HG02981 (cell line): ENCODE measurements at regions not wholly inside any gene's neighbourhood (a gene's known extent, or its start where the extent isn't known, plus 50 kb on each side); places are given as distances from the start of the nearest gene placed in this dataset.
"Not testable (repeated sequence)": the region's sequence is repeated elsewhere in the genome, so short reads cannot be mapped to it uniquely, and the experiment has no call there.

Source experiments
- ATAC-seq: cut with Tn5 transposase; IDR thresholded peaks from one replicate; pipeline ENCODE4 v1.9.1; 2021; ENCODE audit warnings: mild to moderate bottlenecking, moderate library complexity; ENCODE audit not compliant: unreplicated experiment

DNA sequence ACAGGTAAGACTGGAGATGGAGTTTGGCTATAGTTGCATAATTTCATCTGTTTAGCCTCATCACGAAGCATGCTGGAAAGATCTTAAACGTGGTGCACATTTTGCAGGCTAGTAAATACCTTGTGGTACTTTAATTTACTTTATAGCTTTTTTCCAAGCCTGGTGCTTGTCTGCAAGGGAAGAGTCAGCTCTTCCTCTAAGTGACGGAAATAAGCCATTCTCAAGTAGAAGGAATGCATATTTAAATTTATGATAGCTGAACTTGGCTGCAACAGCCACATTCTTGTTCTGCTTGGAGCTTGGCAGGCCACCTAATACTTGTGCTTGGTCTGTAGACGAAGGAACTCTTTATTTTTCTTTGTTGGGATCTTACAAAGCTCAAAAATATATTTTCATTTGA, 188.0 kb upstream of the PIK3R1 start:
- no peak for ATAC-seq

- ATAC-seq: no peak
Measured at GRCh38 chr5:68026092-68026885, 189.3 kb upstream of the PIK3R1 start.

DNA sequence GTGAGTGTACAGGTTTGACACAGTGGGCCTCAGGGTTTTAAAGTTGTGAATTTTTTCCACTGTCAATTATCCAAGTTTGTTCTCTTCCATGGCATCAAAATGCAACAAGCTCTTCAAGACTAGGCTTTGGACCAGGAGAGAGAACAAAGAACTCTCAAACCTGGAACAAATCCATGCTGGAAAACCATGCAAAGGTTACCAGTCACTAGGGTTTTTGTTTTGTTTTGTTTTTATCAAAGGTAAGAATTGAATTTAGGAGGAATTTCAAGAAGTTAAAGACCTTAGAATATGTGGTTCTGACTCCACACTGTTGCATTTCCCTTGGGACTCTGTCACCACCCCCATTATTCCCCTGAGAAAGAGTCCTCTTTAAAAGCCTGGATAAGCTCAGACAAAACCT, 191.1 kb upstream of the PIK3R1 start:
- ATAC-seq: no peak

- ATAC-seq: no peak
Measured at GRCh38 chr5:68021916-68022315, 193.6 kb upstream of the PIK3R1 start.

DNA sequence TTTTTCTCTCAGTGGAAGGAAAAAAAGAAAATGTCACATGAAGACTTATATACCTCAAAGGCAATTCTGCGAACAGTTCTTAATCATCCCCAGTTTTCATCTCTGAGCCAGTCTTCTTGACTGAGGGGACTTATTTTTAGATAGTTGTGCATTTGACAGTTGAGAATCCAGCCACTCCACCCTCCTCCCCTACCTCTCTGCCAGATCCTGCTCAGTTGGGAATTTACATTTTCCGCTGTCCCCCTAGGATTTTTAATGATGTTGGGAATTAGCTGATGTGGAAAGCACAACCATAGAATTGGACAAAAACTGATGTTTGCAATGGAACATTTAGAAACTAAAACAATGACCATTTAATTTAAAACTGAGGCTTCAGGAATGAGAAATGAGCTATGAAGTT, 194.3 kb upstream of the PIK3R1 start:
- no peak for ATAC-seq

GRCh38 chr5:68020461-68020969, 195.0 kb upstream of the PIK3R1 start:
- ATAC-seq: not testable (repeated sequence)

DNA sequence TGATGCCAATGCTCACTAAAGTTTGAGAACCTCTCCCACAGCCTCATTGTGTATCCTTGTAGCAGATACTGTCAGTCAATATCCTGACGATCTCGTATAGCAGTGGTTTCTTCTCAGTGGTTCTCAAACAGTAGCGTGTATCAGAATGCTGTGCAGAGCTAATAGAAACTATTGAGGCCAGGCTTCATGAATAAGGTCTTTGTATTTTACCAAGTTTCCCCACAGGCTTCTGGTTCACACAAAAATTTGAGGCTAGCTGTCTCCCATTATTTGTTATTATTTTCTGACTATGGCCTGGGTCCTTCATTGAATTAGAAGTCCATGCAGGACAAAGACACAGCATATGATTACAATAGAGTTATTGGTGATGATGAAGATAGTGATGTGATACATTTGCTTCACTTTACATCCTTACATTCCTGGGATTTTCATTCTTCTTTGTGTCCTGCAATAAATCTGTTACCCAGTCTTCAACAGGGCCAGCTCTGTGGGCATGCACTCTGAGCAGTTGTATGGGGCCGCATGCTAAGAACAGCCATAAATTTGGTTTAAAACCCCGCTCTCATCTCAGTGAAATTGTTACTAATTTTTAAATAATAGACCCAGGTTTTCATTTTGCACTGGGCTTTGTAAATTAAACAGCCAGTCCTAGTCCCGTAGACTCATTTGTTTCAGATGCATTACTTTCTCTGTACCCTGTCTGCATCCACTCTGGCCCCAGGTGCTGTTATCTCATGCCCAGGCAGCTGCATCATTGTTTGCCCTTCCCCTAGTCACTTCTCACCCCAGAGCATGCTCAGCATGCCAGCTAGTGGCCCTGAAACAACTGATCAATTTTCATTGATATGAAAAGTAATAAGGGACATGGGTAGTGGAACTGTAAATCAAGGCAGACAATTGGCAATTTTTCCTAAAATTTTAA, 199.9 kb upstream of the PIK3R1 start:
- ATAC-seq: no peak

- ATAC-seq: no peak
Measured at GRCh38 chr5:68012831-68013230, 202.7 kb upstream of the PIK3R1 start.

GRCh38 chr5:68012429-68012828, 203.1 kb upstream of the PIK3R1 start:
- ATAC-seq: no peak

DNA sequence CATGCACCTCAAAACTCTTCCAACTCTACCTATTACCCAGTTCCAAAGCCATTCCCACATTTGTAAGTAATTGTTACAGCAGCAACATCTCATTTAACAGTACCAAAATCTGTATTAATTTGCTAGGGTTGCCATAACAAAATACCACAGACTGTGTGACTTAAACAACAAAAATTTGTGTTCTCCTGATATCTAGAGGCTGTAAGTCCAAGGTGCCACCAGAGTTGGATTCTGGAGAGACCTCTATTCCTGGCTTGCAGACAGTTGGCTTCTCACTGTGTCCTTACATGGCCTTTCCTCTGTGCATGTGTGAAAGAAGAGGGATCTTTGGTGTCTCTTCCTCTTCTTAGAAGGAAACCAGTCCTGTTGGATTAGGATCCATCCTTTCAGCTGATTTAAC, 203.8 kb upstream of the PIK3R1 start:
- no peak for ATAC-seq

- ATAC-seq: no peak
Measured at GRCh38 chr5:68011259-68011760, 204.2 kb upstream of the PIK3R1 start.

- ATAC-seq: no peak
Measured at GRCh38 chr5:68010740-68011139, 204.8 kb upstream of the PIK3R1 start.

GRCh38 chr5:68007451-68007850, 208.1 kb upstream of the PIK3R1 start:
- no peak for ATAC-seq

DNA sequence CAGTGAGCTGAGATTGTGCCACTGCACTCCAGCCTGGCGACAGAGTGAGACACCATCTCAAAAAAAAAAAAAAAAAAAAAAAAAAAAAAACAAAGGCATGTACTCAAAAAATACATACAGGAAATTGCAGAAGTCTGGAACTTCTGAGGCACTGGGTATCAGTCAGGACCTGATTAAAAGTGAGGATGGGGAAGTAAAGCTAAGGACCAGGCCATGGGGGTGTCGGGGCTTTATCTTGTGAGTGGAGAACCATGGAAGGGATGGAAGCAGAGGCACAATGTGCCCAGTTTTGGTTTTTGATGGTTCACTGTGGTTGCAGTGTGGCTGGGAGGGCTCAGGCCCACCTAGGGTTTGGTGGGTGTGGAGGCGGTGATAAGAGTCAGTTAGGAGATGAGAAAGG, 212.7 kb upstream of the PIK3R1 start:
- no peak for ATAC-seq

DNA sequence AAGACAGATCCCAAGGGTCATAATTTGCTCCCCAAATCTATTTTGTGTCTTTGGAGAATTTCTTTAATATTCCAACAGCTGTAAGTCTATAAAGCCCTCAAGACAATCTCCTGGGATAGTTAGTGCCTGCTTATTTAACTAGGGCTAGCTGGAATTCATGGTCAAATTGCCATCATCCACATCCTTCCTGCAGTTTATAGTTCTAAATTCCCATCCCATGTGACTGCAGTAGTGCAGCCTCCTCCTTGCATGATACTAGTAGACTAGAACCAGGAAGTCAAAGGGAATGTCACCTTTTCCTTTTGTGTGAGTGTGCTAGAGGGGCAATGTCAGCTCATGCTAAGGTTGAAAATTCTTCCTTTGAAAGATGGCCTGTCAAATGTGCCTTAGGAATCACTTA, 214.8 kb upstream of the PIK3R1 start:
- no peak for ATAC-seq

DNA sequence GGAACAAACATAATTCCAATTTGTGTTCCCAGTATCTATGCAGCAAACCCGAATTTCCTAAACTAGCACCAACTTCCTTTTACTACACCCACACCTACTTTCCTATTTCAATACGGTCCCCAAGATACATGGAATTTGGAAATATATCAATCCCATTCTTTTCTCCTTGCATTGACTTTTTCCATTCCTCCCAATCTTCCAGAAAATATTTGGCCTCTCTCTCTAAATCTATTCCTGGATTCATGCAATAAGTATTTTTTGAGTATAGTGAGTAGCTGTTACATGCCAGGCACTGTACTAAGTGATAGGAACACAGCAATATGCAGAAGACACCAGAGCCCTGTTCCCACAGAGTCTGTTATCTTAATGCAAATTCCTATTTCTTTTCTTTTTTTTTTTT, 216.2 kb upstream of the PIK3R1 start:
- ATAC-seq: no peak

DNA sequence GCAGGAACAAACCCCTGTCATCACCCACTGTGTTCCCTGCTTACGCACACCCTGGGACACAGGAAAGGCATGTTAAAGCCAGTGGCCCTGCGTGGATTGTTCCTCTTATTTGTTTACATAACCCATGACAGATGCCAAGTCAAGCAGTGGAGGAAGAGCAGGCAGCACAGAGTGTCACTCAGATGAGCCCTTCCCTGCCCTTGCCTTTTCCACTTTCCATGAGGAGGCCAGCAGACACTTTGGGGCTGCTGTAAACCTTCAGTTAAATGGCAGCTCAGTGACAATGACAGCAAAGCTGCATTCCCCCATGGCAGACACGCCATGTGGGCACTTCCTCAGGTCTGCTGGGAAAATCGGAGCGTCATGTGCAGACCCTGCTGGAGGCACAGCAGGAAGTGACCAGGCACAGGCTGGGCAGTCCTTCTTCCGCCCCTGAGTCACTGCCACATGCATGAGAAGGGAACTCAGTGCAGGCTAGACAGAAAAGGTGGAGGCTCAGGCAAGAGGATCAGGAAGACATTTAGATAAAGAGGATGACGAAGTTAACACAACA, 216.8 kb upstream of the PIK3R1 start:
- ATAC-seq: no peak

- ATAC-seq: no peak
Measured at GRCh38 chr5:67997892-67998457, 217.6 kb upstream of the PIK3R1 start.

GRCh38 chr5:67997148-67997547, 218.4 kb upstream of the PIK3R1 start:
- ATAC-seq: no peak

DNA sequence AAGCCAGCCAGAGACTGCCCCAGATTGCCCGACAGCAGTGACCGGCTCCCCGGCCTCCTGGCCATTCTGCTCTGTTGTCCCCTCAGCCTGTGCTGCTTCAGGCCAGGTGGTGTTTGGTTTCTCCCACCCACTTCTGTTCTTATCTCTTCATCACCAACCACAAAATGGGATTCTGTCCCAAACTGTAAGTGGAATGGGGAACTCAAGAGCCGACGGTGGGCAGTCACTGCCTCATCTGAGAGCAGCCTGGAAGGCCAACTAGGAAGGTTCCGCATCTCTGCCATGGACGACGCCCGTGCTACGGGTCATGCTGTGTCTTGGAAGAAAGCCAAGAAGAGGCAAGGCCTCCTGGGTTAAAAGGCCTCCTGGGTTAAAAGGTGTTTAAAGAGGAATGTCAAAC, 219.0 kb upstream of the PIK3R1 start:
- no peak for ATAC-seq

DNA sequence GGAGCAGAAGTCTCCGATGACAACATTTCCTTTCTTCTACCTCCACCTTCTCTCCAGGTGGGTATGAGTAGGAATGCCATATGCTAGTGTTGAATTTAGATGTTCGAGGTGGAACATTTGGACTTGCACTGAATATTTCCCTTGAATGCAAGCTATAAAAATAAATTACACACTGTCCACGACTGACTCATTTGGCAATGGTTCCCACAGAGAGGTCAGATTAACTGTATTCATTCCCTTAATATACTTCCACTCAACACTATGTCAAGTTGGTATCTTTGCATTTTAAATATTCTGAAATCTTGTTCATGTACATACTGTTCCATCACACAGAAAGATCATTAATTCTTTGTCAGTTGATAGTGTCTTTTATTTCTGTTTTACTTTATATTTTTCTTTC, 222.6 kb upstream of the PIK3R1 start:
- no peak for ATAC-seq
